Glomerular visceral epithelial cell (primary cell): ENCODE measurements at regions not wholly inside any gene's neighbourhood (a gene's known extent, or its start where the extent isn't known, plus 50 kb on each side); places are given as distances from the start of the nearest gene placed in this dataset.

ENCODE experiments used
- DNase-seq: peaks from one replicate; pipeline ENCODE4 v3.0.0-alpha.2; 2016; ENCODE audit errors: extremely low spot score

- DNase-seq: no peak
Measured at GRCh38 chr3:168654700-168655099, 559.0 kb upstream of the GOLIM4 start.

GRCh38 chr3:168653255-168653654 is 557.5 kb upstream of the GOLIM4 start:
- no peak for DNase-seq

- no peak for DNase-seq
Measured at GRCh38 chr3:168648321-168648720, 552.6 kb upstream of the GOLIM4 start.

- DNase-seq: no peak
Measured at GRCh38 chr3:168647582-168647981, 551.9 kb upstream of the GOLIM4 start.

- DNase-seq: no peak
Measured at GRCh38 chr3:168645180-168645579, 549.5 kb upstream of the GOLIM4 start.

GRCh38 chr3:168628549-168628948 is 532.8 kb upstream of the GOLIM4 start:
- DNase-seq: no peak

- DNase-seq: no peak
Measured at GRCh38 chr3:168625477-168625876, 529.8 kb upstream of the GOLIM4 start.

- DNase-seq: no peak
Measured at GRCh38 chr3:168624892-168625448, 529.2 kb upstream of the GOLIM4 start.

GRCh38 chr3:168624195-168624594 is 528.5 kb upstream of the GOLIM4 start:
- no peak for DNase-seq

- DNase-seq: no peak
Measured at GRCh38 chr3:168622795-168623194, 527.1 kb upstream of the GOLIM4 start.

GRCh38 chr3:168620854-168621253 is 525.1 kb upstream of the GOLIM4 start:
- peak; percentile 8 for DNase-seq

- DNase-seq: no peak
Measured at GRCh38 chr3:168618827-168619470, 523.2 kb upstream of the GOLIM4 start.

- DNase-seq: no peak
Measured at GRCh38 chr3:168617658-168618057, 521.9 kb upstream of the GOLIM4 start.

GRCh38 chr3:168616915-168617314 is 521.2 kb upstream of the GOLIM4 start:
- DNase-seq: no peak

- no peak for DNase-seq
Measured at GRCh38 chr3:168615493-168616020, 519.8 kb upstream of the GOLIM4 start.

GRCh38 chr3:168613151-168613550 is 517.4 kb upstream of the GOLIM4 start:
- no peak for DNase-seq

GRCh38 chr3:168612671-168613070 is 516.9 kb upstream of the GOLIM4 start:
- no peak for DNase-seq

GRCh38 chr3:168611826-168612225 is 516.1 kb upstream of the GOLIM4 start:
- no peak for DNase-seq

GRCh38 chr3:168608926-168609325 is 513.2 kb upstream of the GOLIM4 start:
- no peak for DNase-seq

- DNase-seq: no peak
Measured at GRCh38 chr3:168604767-168605166, 509.0 kb upstream of the GOLIM4 start.

- no peak for DNase-seq
Measured at GRCh38 chr3:168598250-168598649, 502.5 kb upstream of the GOLIM4 start.

- no peak for DNase-seq
Measured at GRCh38 chr3:168596175-168596823, 500.6 kb upstream of the GOLIM4 start.

- no peak for DNase-seq
Measured at GRCh38 chr3:168591587-168591986, 495.9 kb upstream of the GOLIM4 start.
